Prostate gland (tissue), 2 donors: ENCODE measurements at regions not wholly inside any gene's neighbourhood (a gene's known extent, or its start where the extent isn't known, plus 50 kb on each side); places are given as distances from the start of the nearest gene placed in this dataset.

ENCODE experiments used
- POLR2A ChIP-seq: fragments of 450-650 bp; IDR thresholded peaks from one replicate; pipeline ENCODE4 v1.6.1; 2016; ENCODE audit warnings: antibody characterized with exemption, mild to moderate bottlenecking
- POLR2AphosphoS5 ChIP-seq: sonication (generic); formaldehyde crosslinking; IDR thresholded peaks from one replicate; pipeline ENCODE4 v1.6.1; 2017; ENCODE audit warnings: antibody characterized with exemption
- TF ChIP-seq, protein P1 (sequence below), 4 experiments: fragments of 200-600 bp in 2 of 4; fragments of 450-650 bp in 2 of 4; sonication (generic) in 2 of 4; IDR thresholded peaks; 1 replicate in 3 of 4; 2 replicates in 1 of 4; pipeline ENCODE4 v1.5.1; 2016 to 2019; ENCODE audit warnings: antibody characterized with exemption in 4 of 4, mild to moderate bottlenecking in 2 of 4, moderate library complexity in 2 of 4

DNA sequence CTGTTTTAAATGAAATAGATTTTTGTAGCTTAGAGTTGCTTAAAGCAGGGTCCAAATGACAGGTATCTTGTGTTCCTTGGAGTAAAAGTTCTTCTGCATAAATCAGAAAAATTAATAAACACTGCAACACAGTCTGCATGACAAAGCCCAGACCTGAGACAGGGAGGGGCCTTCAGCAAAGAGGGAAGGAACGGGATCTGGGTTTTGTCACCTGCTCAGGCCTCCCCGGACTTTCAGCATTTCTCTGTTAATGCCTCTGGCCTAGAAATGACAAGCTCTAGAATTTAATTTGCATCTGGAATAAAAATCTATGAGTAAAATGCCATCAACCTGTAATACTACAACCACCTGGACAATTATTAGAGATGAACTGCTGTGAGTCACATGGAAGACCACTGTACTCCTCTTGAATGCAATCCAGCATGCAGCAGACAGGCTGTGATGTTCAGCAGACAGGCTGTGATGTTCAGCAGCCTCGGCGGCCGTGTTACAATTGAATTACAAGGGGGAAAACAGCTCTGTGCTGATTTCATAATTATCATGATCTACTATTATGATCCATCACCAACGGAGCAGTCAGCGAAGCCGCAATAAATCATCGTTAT, 170.2 kb downstream of the TOX3 start:
- TF ChIP-seq POLR2AphosphoS5 (no peak), POLR2A (no peak)
- TF ChIP-seq, protein P1, sequence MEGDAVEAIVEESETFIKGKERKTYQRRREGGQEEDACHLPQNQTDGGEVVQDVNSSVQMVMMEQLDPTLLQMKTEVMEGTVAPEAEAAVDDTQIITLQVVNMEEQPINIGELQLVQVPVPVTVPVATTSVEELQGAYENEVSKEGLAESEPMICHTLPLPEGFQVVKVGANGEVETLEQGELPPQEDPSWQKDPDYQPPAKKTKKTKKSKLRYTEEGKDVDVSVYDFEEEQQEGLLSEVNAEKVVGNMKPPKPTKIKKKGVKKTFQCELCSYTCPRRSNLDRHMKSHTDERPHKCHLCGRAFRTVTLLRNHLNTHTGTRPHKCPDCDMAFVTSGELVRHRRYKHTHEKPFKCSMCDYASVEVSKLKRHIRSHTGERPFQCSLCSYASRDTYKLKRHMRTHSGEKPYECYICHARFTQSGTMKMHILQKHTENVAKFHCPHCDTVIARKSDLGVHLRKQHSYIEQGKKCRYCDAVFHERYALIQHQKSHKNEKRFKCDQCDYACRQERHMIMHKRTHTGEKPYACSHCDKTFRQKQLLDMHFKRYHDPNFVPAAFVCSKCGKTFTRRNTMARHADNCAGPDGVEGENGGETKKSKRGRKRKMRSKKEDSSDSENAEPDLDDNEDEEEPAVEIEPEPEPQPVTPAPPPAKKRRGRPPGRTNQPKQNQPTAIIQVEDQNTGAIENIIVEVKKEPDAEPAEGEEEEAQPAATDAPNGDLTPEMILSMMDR (IDR thresholded peaks at IDR 0.05), result no peak
